CD4-positive, alpha-beta T cell treated with Interleukin-1 beta for 1 hour (primary cell): ENCODE measurements at regions not wholly inside any gene's neighbourhood (a gene's known extent, or its start where the extent isn't known, plus 50 kb on each side); places are given as distances from the start of the nearest gene placed in this dataset.

Experiments used
- DNase-seq, 2 donors: peaks; one replicate each; pipeline ENCODE4 v3.0.0-alpha.2; 2020 to 2022

GRCh38 chr2:43050866-43051265 lies 175.5 kb downstream of the ZFP36L2 start:
- DNase-seq = no peak

DNA sequence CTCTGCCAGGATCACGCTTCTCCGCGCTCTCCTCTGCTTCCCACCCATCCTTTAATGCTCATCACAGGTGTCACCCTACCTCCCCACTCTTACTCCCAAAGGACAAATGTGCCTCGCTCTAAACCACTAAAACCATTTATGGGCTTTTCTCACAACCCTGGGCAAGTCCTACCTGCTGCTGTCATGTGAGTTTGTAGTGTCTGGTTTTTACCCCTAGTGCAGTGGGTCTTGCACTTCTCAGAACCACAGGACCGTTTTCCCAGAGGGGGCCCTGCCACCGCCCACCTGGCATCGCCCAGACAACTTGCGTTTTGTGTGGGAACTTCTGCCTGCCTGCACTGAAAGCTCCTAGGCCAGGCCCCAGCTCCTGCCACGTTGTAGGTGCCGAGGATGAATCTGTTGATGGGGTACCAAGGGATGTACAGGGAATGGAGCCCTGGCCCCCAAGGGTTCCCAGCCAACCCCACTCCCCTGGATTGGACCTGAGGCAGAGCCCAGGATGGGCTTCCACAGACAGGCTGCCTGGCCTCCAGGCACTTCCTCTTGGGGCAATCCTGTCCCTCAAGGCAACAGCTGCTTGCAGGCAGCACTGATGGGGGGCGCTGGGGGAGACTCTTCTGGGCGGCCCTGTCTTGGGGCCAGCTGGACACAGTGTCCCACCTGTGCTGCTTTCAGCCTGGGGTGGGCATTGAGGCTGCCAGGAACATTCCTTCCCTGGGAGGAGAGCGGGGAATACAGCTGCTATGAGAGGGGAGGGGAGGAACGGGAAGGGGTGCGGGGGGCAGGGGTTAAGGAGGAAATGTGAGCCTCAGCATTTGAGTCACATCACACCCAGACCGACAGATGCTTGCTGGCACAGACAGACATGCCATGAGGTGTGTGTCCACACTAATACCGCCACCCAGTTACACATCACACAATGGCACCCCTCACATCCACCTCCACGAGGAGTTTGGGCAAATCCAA lies 176.3 kb downstream of the ZFP36L2 start:
- DNase-seq = no peak

- no peak for DNase-seq
Measured at GRCh38 chr2:43047187-43047780, 179.1 kb downstream of the ZFP36L2 start.

DNA sequence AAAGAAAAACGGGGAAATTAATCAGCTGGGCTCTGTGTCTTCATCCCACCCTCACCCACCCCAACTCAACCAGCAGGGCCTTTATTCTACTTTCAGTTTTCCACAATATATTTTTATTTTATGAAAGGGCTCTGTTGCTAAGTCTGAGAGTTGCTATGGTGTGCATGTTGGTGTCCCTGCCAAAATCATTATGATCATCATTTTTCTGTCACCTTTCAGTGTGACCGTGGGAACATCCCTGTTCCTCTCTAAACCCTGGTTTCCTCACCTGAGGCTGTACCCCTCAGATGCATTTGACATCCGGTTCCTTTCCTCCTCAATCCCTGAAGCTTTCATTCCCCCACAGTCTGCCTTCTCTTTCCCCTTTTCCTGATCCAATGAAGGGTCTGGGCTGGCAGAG lies 180.5 kb downstream of the ZFP36L2 start:
- no peak for DNase-seq

DNA sequence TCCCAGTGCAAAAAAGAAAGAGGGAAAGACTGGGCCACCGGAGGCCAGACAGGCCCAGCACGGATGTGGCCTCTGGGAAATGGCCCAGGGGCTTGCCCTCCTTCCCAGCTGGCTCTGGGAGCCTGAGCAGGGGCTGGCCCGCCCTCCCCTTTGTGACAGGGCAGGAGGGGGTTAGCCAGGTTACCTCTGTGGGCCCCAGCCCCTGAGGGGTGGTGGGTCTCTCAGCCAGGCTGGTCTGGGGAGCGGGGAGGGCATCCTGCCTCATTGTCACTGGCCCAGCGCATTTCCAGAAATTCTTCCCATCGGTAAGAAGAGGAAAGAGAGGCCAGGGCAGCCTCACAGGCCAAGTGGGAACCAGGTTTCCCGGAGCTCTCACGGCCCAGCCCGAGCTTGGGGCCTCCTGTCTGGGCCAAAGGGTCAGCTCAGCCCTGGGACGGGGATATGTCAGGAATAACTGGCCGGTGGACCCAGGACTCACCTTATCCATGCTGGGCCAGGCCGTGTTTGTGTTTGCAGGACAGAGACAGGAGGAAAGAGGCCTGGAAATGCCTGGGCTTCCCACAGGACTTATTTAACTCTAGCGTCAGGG lies 182.2 kb downstream of the ZFP36L2 start:
- no peak for DNase-seq

DNA sequence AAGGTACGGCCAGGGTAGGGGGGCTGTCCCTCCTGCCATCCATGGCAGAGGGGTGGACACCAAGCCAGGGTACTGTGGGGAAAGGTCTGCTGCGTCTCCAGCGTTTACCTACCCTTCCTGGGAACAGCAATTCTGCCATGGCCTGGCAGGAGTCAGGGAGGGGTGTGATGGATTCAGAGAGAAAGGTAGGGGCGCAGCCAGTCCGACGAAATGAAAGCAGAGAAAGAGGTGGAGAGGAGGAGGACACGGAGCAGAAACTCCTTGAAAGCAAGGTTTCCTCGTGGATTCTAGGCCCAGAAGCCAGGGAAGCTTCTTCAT lies 182.9 kb downstream of the ZFP36L2 start:
- no peak for DNase-seq

DNA sequence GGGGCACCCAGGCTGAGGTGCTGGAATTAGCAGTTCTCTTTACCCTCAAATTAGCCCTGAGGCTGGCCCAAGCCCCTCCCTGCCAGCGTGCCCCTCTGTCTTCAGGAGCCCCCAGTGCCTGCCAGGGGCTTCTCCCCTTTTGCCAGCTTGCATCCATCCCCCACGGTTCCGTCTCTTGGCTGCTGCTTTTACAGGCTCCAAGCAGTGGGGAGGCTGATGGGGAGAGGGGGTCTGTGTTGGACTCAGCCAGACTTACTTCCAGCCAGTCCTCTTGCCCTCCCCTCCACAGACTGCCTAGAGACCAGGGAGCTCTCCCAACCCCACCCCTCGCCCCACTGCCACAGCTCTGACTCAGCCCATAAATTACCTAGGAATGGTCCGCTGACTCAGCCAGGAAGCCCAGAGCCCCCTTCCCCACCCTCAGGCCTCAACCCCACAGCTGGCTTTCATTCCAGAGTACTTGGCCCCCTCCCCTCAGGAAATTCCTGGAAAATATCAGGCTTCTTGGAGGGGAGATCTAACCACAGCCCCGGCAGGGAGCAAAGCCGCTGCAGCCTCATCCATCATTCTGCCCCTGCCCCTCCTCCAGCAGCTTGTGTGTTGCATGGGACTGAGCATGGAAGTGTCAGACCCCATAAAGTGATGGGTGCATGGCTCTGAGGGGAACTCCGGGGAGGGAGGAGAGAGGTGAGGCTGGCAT lies 184.6 kb downstream of the ZFP36L2 start:
- no peak for DNase-seq

DNA sequence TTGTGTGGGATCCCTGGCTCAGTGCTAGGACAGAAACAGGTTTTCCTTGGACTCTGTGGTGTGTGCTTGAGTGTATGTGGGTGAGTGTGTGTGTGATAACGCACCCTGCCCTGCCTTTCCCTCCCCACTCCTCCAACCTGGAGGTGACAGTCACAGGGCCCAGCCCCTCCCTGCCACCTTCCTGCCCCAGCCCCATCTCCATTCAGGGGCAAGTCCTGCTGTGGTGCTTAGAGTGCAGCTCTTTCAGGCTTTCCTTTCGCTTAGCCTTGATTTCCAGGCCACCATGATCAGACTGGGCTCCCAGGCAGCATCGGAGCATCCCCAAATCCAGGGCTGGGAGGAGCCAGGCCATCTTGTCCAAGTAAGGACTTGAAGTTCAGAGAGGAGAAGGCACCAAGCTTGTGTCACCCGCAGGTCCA lies 185.2 kb downstream of the ZFP36L2 start:
- no peak for DNase-seq

DNA sequence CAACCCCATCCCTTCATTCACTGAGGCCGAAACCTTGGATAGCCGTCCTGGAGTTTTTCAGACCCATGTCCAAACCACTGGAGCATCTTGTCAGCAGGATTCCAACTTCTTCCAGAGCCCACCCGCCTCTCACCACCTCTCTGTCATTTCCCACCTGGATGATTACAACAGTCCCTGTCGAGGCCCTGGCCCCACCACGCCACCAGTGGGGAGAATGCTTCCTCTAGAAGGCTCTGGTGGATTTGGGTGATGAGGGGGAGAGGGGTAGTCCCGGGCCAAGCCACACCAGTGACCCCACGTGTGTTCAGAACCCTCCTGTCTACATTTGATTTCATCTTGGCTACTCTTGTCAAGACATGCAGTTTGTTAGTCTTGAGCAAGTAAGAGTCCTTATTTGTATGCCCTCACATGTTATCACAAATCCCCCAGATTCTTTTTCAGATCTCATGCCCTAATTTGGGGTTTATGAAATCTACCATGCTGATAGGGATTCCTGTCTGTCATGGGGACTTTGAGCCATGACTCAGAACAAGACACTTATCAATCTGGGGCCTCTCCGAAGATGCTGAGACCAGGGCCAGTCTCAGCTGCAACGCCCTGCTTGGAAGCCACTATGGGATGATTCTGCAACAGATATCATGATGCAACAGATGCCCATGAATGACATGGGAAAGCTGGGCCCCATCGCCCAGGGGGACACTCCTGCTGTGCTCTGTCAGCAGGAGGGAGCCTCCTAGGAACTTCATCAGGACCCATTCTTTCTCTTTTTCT lies 186.1 kb downstream of the ZFP36L2 start:
- peak in 1 of 2 donors; percentile 9 for DNase-seq

DNA sequence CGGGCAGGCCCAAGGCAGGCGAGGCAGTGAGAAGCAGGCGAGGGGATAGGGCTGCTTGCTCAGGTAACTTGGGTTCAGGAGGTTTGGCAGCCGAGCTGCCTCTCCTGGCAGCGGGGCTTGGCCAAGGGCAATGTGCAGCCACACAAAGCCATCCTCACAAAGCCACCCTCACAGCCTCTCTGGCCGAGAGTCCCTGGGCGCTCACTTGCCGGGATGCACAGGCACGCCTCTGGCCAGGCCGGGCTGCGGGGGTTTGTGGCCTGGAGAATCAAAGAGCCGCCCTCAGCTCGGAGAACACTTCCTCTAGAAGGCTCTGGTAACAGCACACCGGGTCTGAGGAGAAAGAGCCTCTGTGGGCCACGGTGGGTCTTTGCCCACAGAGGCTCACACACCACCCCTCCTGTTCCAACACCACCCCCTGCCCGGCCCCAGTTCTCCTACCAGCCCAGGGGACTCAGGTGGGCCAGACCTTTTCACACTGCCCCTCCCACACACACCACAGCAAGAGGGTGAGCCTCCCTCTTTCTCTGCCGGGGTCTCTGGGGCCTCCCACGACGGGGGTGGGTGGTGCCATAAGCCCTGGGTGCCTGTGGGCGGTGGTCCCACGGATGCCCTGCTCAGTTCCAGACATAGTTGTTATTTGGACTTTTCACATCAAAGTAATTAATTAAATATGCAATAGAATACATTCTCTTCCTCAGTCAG lies 186.9 kb downstream of the ZFP36L2 start:
- no peak for DNase-seq

- DNase-seq = no peak
Measured at GRCh38 chr2:43038696-43039094, 187.7 kb downstream of the ZFP36L2 start.

GRCh38 chr2:43038034-43038695 lies 188.2 kb downstream of the ZFP36L2 start:
- no peak for DNase-seq

- DNase-seq = no peak
Measured at GRCh38 chr2:43035922-43036321, 190.5 kb downstream of the ZFP36L2 start.

- no peak for DNase-seq
Measured at GRCh38 chr2:43034921-43035320, 191.5 kb downstream of the ZFP36L2 start.

GRCh38 chr2:43034242-43034619 lies 192.2 kb downstream of the ZFP36L2 start:
- no peak for DNase-seq

GRCh38 chr2:43033466-43034241 lies 192.8 kb downstream of the ZFP36L2 start:
- DNase-seq = no peak

GRCh38 chr2:43033016-43033270 lies 193.5 kb downstream of the ZFP36L2 start:
- no peak for DNase-seq

- DNase-seq = no peak
Measured at GRCh38 chr2:43032213-43033015, 194.0 kb downstream of the ZFP36L2 start.

- no peak for DNase-seq
Measured at GRCh38 chr2:43031471-43032212, 194.8 kb downstream of the ZFP36L2 start.
